ENCODE measurements at regions not wholly inside any gene's neighbourhood (a gene's known extent, or its start where the extent isn't known, plus 50 kb on each side); places are given as distances from the start of the nearest gene placed in this dataset.
"Not testable (repeated sequence)": the region's sequence is repeated elsewhere in the genome, so short reads cannot be mapped to it uniquely, and the experiment has no call there.

DNA sequence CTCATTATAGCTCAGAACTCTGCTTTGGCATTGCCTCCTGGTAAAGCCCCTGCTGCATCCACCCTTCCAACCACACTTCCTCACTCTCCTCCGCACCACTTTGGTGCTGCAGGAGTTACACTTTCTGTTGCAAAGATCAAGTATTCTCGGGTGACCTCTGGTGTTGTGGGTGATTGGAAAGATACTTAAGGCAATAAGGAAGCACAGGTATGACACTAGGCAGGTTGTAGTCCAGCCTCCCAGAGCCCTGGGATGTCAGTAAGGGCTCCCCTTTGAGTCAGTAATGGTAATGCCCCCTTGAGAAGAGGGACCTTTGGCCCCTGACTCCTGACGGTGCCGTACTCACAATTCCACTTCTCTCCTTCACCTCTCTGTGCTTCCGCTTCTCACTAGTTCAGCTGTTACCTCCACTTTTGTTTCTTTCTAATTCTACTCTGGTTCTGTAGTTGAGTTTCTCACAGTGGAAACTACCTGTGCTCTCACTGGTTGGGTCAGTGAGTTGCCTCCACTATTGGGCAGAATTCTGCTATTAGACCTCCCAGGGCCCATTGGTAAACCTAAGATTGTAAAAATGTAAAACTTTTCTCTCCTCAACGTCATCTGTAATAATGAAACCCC is 350.0 kb downstream of the GOLGA6L6 start:
- DNase-seq (ENCODE audit: low read depth), result not testable (repeated sequence)

GRCh38 chr15:20188611-20189010 is 353.0 kb downstream of the GOLGA6L6 start:
- DNase-seq (ENCODE audit: low read depth), result not testable (repeated sequence)

- not testable (repeated sequence) for DNase-seq (ENCODE audit: low read depth)
Observed at GRCh38 chr15:20187370-20188355, 353.9 kb downstream of the GOLGA6L6 start.

- DNase-seq (ENCODE audit: low read depth), result not testable (repeated sequence)
Observed at GRCh38 chr15:20184879-20185278, 356.7 kb downstream of the GOLGA6L6 start.

DNA sequence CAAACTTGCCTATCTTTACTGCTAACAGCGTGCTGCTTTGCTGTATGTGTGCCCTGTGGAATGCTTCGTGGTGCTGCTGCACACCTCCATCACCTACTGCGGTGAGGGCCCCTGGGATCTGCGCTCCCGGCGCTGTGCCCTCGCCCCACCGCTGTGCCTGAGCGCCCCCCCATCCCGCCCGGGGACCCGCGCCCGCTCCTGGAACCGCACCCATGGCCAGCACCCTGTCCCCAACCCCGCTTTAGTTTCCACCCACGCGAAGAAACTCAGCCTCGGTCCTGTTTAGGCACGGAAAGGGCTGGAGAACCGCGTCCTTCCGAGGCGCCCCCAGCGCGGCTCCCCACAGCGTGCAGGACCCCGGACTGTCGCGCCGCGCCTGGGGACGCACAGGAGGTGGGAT is 373.4 kb downstream of the GOLGA6L6 start:
- DNase-seq (ENCODE audit: low read depth), result not testable (repeated sequence)

DNA sequence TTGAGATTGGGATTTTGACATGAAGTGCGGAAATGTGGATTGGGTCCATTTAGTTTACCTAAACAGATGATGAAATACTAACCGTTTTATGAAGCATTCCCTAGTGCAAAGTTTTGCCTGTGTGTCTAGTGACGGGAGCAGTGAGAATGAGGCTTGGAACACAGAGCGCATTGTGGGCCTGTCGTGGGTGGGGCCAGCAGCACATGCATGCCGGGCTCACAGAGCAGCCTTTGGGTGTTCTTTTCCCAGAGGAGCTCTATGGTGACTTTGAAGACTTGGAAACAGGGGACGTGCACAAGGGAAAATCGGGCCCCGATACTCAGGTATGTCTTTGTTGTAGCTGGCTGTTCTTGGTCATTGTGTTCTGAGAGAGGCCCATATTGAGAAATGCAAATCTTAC is 388.1 kb downstream of the GOLGA6L6 start:
- DNase-seq (ENCODE audit: low read depth), result not testable (repeated sequence)

DNA sequence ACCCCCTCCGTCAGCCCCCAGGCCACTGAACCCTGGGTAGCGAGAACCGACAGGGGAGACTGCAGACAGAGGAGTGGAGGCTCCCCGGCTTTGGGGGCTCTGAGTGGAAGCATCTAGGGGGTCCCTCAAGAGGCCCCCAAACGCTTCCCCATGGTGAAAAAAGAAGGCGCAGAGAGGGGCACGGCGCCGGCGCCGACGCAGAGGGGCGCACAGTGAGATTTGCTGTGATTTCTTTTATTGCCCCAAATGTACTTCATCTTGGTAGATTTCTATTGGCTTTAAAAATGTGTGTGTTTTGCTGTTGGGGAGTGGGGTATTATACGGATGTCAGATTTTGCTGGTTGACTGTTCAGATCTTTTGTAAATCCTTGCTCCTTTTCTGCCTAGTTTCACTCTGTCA is 392.9 kb downstream of the GOLGA6L6 start:
- not testable (repeated sequence) for DNase-seq (ENCODE audit: low read depth)

- DNase-seq (ENCODE audit: low read depth), result not testable (repeated sequence)
Observed at GRCh38 chr15:20148008-20148407, 393.6 kb downstream of the GOLGA6L6 start.

DNA sequence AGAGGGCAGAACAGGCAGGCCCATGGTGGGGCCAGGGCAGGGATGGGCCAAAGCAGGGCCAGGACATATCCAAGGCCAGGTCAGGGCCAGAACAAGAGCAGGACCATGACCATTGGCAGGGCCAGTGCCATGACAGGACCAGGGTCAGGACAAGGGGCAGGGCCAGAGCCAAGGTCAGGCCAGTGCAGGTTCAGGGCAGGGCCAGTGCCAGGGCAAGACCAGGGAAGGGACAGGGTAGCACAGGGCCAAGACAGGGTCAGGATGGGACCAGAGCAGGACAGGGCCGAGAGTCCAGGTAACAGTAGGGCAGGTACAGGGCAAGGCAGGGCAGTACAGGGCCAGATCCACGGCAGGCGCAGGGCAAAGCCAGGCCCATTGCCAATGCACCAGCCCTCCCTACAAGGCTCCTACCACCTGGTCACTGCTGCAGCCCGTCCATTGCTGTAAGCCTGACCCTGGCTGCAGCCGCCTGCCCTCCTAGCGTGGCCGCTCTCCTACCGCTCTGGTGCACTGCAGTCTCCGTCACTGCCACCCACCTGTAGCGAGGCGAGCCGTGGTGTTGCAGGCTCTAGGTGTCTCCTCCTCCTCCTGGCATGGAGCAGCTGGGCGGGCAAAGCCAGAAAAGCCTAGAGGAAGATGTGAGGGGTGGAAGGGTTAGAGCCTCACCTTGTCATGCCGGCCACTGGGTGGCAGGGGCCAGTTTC is 397.1 kb downstream of the GOLGA6L6 start:
- not testable (repeated sequence) for DNase-seq (ENCODE audit: low read depth)

GRCh38 chr15:20142906-20143305 is 398.7 kb downstream of the GOLGA6L6 start:
- not testable (repeated sequence) for DNase-seq (ENCODE audit: low read depth)

- DNase-seq (ENCODE audit: low read depth), result not testable (repeated sequence)
Observed at GRCh38 chr15:20142410-20142809, 399.2 kb downstream of the GOLGA6L6 start.

DNA sequence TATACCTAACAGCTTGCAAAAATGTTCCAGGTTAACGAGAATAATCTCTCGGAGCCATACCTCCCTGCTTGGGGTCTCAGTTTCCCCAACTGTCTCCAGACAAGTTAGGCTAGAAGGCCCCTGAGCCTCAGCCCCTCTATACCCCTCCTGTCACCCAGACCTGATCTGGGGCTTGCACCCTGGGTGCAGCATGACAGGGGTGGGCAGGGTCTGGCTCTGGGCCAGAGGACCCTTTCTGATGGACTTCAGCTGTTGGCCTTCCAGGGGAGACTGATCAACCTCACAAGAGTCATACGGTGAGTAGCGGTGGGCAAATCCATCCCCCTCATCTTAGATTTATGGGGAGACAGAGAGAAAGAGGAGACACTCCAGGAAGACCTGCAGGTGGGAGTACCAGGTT is 416.9 kb downstream of the GOLGA6L6 start:
- DNase-seq (ENCODE audit: low read depth), result not testable (repeated sequence)

GRCh38 chr15:20106026-20106425 is 435.6 kb downstream of the GOLGA6L6 start:
- no peak for DNase-seq (ENCODE audit: low read depth)

DNA sequence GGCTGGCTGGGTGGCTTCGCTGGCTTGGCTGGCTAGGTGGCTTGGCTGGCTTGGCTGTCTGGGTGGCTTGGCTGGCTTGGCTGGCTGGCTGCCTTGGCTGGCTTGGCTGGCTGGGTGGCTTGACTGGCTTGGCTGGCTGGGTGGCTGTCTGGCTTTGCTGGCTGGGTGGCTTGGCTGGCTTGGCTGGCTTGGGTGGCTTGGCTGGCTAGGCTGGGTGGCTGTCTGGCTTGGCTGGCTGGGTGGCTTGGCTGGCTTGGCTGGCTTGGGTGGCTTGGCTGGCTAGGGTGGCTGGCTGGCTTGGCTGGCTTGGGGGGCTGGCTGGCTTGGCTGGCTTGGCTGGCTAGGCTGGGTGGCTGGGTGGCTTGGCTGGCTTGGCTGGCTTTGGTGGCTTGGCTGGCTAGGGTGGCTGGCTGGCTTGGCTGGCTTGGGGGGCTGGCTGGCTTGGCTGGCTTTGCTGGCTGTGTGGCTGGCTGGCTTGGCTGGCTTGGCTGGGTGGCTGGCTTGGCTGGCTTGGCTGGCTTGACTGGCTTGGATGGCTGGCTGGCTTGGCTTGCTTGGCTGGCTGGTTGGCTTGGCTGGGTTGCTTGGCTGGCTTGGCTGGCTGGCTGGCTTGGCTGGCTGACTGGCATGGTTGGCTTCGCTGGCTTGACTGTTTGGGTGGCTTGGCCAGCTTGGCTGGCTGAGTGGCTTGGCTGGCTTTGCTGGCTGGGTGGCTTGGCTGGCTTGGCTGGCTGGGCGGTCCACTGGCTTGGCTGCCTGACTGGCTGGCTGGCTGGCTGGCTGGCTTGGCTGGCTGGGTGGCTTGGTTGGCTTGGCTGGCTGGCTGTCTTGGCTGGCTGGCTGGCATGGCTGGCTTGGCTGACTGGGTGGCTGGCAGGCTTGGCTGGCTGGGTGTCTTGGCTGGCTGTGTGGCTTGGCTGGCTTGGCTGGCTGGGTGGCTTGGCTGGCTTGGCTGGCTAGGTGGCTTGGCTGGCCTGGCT is 436.3 kb downstream of the GOLGA6L6 start:
- not testable (repeated sequence) for DNase-seq (ENCODE audit: low read depth)

- DNase-seq (ENCODE audit: low read depth), result not testable (repeated sequence)
Observed at GRCh38 chr15:20104551-20104950, 437.0 kb downstream of the GOLGA6L6 start.

GRCh38 chr15:20102862-20103261 is 438.7 kb downstream of the GOLGA6L6 start:
- not testable (repeated sequence) for DNase-seq (ENCODE audit: low read depth)

DNA sequence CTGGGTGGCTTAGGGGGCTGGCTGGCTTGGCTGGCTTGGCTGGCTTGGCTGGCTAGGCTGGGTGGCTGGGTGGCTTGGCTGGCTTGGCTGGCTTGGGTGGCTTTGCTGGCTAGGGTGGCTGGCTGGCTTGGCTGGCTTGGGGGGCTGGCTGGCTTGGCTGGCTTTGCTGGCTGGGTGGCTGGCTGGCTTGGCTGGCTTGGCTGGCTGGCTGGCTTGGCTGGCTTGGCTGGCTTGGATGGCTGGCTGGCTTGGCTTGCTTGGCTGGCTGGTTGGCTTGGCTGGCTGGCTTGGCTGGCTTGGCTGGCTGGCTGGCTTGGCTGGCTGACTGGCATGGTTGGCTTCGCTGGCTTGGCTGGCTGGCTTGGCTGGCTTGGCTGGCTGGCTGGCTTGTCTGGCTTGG is 439.4 kb downstream of the GOLGA6L6 start:
- DNase-seq (ENCODE audit: low read depth), result not testable (repeated sequence)

- not testable (repeated sequence) for DNase-seq (ENCODE audit: low read depth)
Observed at GRCh38 chr15:20101281-20101680, 440.3 kb downstream of the GOLGA6L6 start.

DNA sequence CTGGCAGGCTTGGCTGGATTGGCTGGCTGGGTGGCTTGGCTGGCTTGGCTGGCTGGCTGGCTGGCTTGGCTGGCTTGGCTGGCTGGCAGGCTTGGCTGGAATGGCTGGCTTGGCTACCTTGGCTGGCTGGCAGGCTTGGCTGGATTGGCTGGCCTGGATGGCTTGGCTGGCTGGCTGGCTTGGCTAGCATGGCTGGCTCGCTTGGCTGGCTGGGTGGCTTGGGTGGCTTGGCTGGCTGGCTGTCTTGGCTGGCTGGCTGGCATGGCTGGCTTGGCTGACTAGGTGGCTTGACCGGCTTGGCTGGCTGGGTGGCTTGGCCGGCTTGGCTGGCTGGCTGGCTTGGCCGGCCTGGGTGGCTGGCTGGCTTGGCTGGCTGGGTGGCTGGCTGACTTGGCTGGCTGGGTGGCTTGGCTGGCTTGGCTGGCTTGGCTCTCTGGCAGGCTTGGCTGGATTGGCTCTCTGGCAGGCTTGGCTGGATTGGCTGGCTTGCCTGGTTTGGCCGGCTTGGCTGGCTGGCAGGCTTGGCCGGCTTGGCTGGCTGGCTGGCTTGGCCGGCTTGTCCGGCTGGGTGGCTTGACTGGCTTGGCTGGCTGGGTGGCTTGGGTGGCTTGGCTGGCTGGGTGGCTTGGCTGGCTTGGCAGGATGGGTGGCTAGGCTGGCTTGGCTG is 440.9 kb downstream of the GOLGA6L6 start:
- DNase-seq (ENCODE audit: low read depth), result not testable (repeated sequence)

GRCh38 chr15:20095699-20096303 is 445.8 kb downstream of the GOLGA6L6 start:
- DNase-seq (ENCODE audit: low read depth), result not testable (repeated sequence)

Data from stimulated activated CD8-positive, alpha-beta memory T cell treated with anti-CD3 and anti-CD28 coated beads, Interleukin-15, amount 100 ng/mL, for 1 hour (primary cell).